GM13976 (cell line): ENCODE measurements at regions not wholly inside any gene's neighbourhood (a gene's known extent, or its start where the extent isn't known, plus 50 kb on each side); places are given as distances from the start of the nearest gene placed in this dataset.

Experiments used
- DNase-seq: peaks from one replicate; pipeline ENCODE4 v3.0.0; 2012; ENCODE audit warnings: low spot score
- CTCF ChIP-seq: IDR thresholded peaks from 2 replicates; pipeline ENCODE4 v1.5.1; 2012; ENCODE audit warnings: borderline replicate concordance, mild to moderate bottlenecking; ENCODE audit not compliant: insufficient read depth; ENCODE audit errors: extremely low read depth, missing control alignments, control extremely low read depth
- in situ Hi-C: fragments of 300-500 bp; cut with MboI; formaldehyde crosslinking; loops from one replicate; pipeline ENCODE4 v1.12.0; 2022; ENCODE audit warnings: low sequenced_read_pairs, mixed read lengths, inconsistent platforms; ENCODE audit not compliant: unreplicated experiment

- in situ Hi-C loops: no loop called here
- no peak for DNase-seq
- TF ChIP-seq CTCF: no peak
These were observed 161.4 kb upstream of the DMRT1 start for GRCh38 chr9:680106-680505.

- in situ Hi-C loops: no loop called here
- TF ChIP-seq CTCF: no peak
- no peak for DNase-seq
These were observed 158.6 kb upstream of the DMRT1 start for GRCh38 chr9:682633-683508.

GRCh38 chr9:683509-684021 is 157.9 kb upstream of the DMRT1 start:
- no peak for TF ChIP-seq CTCF
- in situ Hi-C loops: no loop called here
- no peak for DNase-seq

- in situ Hi-C loops: no loop called here
- no peak for TF ChIP-seq CTCF
- no peak for DNase-seq
These were observed 157.2 kb upstream of the DMRT1 start for GRCh38 chr9:684054-684890.

- TF ChIP-seq CTCF: no peak
- no peak for DNase-seq
- in situ Hi-C loops: no loop called here
These were observed 156.6 kb upstream of the DMRT1 start for GRCh38 chr9:684941-685340.

- in situ Hi-C loops: no loop called here
These were observed 155.1 kb upstream of the DMRT1 start for GRCh38 chr9:686321-686813.

More at GRCh38 chr9:686321-686813, 155.1 kb upstream of the DMRT1 start:
- no peak for DNase-seq
- TF ChIP-seq CTCF: no peak
